ENCODE measurements at regions not wholly inside any gene's neighbourhood (a gene's known extent, or its start where the extent isn't known, plus 50 kb on each side); places are given as distances from the start of the nearest gene placed in this dataset.

- Histone ChIP-seq H3K4me2 (no peak overlapping the region), H3K9me2 (ENCODE audit: insufficient read depth) (no peaks in the 10 kb centered on the region), H3K4me3 (no peak overlapping the region), H3K4me1 (ENCODE audit: insufficient read depth) (no peaks in the 10 kb centered on the region), H3K36me3 (ENCODE audit: insufficient read depth) (no peaks in the 10 kb centered on the region), H4K20me1 (replicated peaks; ENCODE audit: insufficient read depth) (no peaks in the 10 kb centered on the region), H3F3A (replicated peaks; ENCODE audit: low read depth) (no peaks in the 10 kb centered on the region), H3K79me2 (replicated peaks; ENCODE audit: insufficient read depth) (no peaks in the 10 kb centered on the region), H2AFZ (no peak overlapping the region), H3K27me3 (ENCODE audit: insufficient read depth) (no peaks in the 10 kb centered on the region), H3K27ac (ENCODE audit: low read depth) (no peak overlapping the region)
- Mint-ChIP-seq H3K27ac (no peak overlapping the region), H3K4me3 (no peak overlapping the region), H3K27me3 (ENCODE audit: insufficient read depth, low read depth, poor library complexity) (peaks cover 2% of the 10 kb centered on the region), H3K4me1 (no peaks in the 10 kb centered on the region), H3K9me3 (no peaks in the 10 kb centered on the region), H3K36me3 (ENCODE audit: low read depth) (no peaks in the 10 kb centered on the region)
- DNase-seq (ENCODE audit: low spot score) (no peak), ATAC-seq (no peak)
- TF ChIP-seq NANOG (IDR thresholded peaks at IDR 0.05; ENCODE audit: borderline replicate concordance) (no peak), EZH2phosphoT487 (IDR thresholded peaks at IDR 0.05; ENCODE audit: unreplicated experiment) (no peak), REST (IDR thresholded peaks at IDR 0.05; ENCODE audit: unreplicated experiment) (no peak), JUNB (IDR thresholded peaks at IDR 0.05; ENCODE audit: unreplicated experiment) (no peak), ZNF114 (CRISPR knock-in tag; IDR thresholded peaks at IDR 0.05) (no peak), POLR2AphosphoS5 (IDR thresholded peaks at IDR 0.05; ENCODE audit: low read depth) (no peak)
- TF ChIP-seq, protein P1, sequence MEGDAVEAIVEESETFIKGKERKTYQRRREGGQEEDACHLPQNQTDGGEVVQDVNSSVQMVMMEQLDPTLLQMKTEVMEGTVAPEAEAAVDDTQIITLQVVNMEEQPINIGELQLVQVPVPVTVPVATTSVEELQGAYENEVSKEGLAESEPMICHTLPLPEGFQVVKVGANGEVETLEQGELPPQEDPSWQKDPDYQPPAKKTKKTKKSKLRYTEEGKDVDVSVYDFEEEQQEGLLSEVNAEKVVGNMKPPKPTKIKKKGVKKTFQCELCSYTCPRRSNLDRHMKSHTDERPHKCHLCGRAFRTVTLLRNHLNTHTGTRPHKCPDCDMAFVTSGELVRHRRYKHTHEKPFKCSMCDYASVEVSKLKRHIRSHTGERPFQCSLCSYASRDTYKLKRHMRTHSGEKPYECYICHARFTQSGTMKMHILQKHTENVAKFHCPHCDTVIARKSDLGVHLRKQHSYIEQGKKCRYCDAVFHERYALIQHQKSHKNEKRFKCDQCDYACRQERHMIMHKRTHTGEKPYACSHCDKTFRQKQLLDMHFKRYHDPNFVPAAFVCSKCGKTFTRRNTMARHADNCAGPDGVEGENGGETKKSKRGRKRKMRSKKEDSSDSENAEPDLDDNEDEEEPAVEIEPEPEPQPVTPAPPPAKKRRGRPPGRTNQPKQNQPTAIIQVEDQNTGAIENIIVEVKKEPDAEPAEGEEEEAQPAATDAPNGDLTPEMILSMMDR (conservative IDR thresholded peaks at IDR 0.05; ENCODE audit: low read depth in 2 of 2): no peak
These were observed 240.8 kb upstream of the TMEM161B start for GRCh38 chr5:88509403-88509802.

- no peaks in the 10 kb centered on the region for H3K27me3 ChIP-seq (ENCODE audit: insufficient read depth)
These were observed 238.6 kb upstream of the TMEM161B start for GRCh38 chr5:88507261-88507660.

More at GRCh38 chr5:88507261-88507660, 238.6 kb upstream of the TMEM161B start:
- no peaks in the 10 kb centered on the region for H3K27me3 Mint-ChIP-seq (ENCODE audit: insufficient read depth, low read depth, poor library complexity)
- no peaks in the 10 kb centered on the region for H3F3A ChIP-seq (replicated peaks; ENCODE audit: low read depth)
- TF ChIP-seq EZH2 (IDR thresholded peaks at IDR 0.05; ENCODE audit: low read depth, unreplicated experiment): no peak
- no peak for TF ChIP-seq NANOG (IDR thresholded peaks at IDR 0.05; ENCODE audit: borderline replicate concordance)
- TF ChIP-seq, protein P2, sequence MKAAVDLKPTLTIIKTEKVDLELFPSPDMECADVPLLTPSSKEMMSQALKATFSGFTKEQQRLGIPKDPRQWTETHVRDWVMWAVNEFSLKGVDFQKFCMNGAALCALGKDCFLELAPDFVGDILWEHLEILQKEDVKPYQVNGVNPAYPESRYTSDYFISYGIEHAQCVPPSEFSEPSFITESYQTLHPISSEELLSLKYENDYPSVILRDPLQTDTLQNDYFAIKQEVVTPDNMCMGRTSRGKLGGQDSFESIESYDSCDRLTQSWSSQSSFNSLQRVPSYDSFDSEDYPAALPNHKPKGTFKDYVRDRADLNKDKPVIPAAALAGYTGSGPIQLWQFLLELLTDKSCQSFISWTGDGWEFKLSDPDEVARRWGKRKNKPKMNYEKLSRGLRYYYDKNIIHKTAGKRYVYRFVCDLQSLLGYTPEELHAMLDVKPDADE (IDR thresholded peaks at IDR 0.05): no peak
- no peak for DNase-seq (ENCODE audit: low spot score)
- no peaks in the 10 kb centered on the region; the same call in 1 of the 2 replicates for H3K9me2 ChIP-seq (ENCODE audit: insufficient read depth)
- H3K79me2 ChIP-seq (replicated peaks; ENCODE audit: insufficient read depth): no peaks in the 10 kb centered on the region
- H3K4me2 ChIP-seq: no peak overlapping the region
- H3K36me3 Mint-ChIP-seq (ENCODE audit: low read depth): no peaks in the 10 kb centered on the region
- no peaks in the 10 kb centered on the region for H4K20me1 ChIP-seq (replicated peaks; ENCODE audit: insufficient read depth)
- H3K27ac Mint-ChIP-seq: no peak overlapping the region
- no peak overlapping the region; the same call in 1 of the 2 replicates for H2AFZ ChIP-seq
- H3K9me3 Mint-ChIP-seq: no peaks in the 10 kb centered on the region
- ATAC-seq: no peak
- H3K4me3 Mint-ChIP-seq: no peak overlapping the region
- no peaks in the 10 kb centered on the region for H3K36me3 ChIP-seq (ENCODE audit: insufficient read depth)
- H3K4me3 ChIP-seq: no peak overlapping the region
- peaks cover 11% of the 10 kb centered on the region for H3K4me1 Mint-ChIP-seq
- H3K27ac ChIP-seq (ENCODE audit: low read depth): no peak overlapping the region
- H3K4me1 ChIP-seq (ENCODE audit: insufficient read depth): peaks cover 10% of the 10 kb centered on the region

Data from GM23338 (cell line).